Liver (tissue), 8 donors: ENCODE measurements at regions not wholly inside any gene's neighbourhood (a gene's known extent, or its start where the extent isn't known, plus 50 kb on each side); places are given as distances from the start of the nearest gene placed in this dataset.

ENCODE experiments used
- DNase-seq: peaks from one replicate; pipeline ENCODE4 v3.0.0-alpha.2; 2017; ENCODE audit warnings: low spot score
- H3K27ac ChIP-seq, 2 donors: one replicate each; pipeline ENCODE4 v1.7.0; 2013; ENCODE audit warnings: inconsistent platforms in 2 of 2, low read length in 2 of 2, control low read depth in 1 of 2, low read depth in 1 of 2, mild to moderate bottlenecking in 1 of 2
- H3K27me3 ChIP-seq, 4 donors: one replicate each; pipeline versions ENCODE4 v1.6.1 to v1.7.0; 2013; ENCODE audit warnings: low read length in 3 of 4, inconsistent platforms in 1 of 4, mild to moderate bottlenecking in 1 of 4, moderate library complexity in 1 of 4; ENCODE audit not compliant: control insufficient read depth in 4 of 4, insufficient read depth in 4 of 4
- H3K36me3 ChIP-seq, 4 donors: one replicate each; pipeline versions ENCODE4 v1.6.1 to v1.7.0; 2013; ENCODE audit warnings: low read length in 3 of 4, mild to moderate bottlenecking in 3 of 4, low read depth in 1 of 4, moderate library complexity in 1 of 4; ENCODE audit not compliant: control insufficient read depth in 4 of 4, insufficient read depth in 3 of 4
- H3K4me1 ChIP-seq, 4 donors: one replicate each; pipeline versions ENCODE4 v1.6.1 to v1.7.0; 2013; ENCODE audit warnings: low read length in 3 of 4, mild to moderate bottlenecking in 3 of 4, moderate library complexity in 1 of 4; ENCODE audit not compliant: control insufficient read depth in 4 of 4, insufficient read depth in 4 of 4
- H3K4me3 ChIP-seq, 3 donors: one replicate each; pipeline versions ENCODE4 v1.6.1 to v1.7.0; 2013; ENCODE audit warnings: low read length in 3 of 3, control low read depth in 1 of 3, low read depth in 1 of 3, mild to moderate bottlenecking in 1 of 3
- H3K9ac ChIP-seq, 2 donors: one replicate each; pipeline ENCODE4 v1.7.0; 2013; ENCODE audit warnings: low read length in 2 of 2, mild to moderate bottlenecking in 2 of 2, moderate library complexity in 2 of 2, control low read depth in 1 of 2, low read depth in 1 of 2
- H3K9me3 ChIP-seq, 4 donors: one replicate each; pipeline versions ENCODE4 v1.6.1 to v1.7.0; 2013; ENCODE audit warnings: low read length in 3 of 4; ENCODE audit not compliant: control insufficient read depth in 4 of 4
- CTCF ChIP-seq: fragments of 150-350 bp; IDR thresholded peaks from 2 replicates; pipeline ENCODE4 v1.5.1; 2017; ENCODE audit warnings: improper control_type of control experiment, low read depth, low read length; ENCODE audit not compliant: missing input control
- FOXA1 ChIP-seq: IDR thresholded peaks from 2 replicates; pipeline ENCODE4 v1.6.1; 2016; ENCODE audit warnings: antibody characterized with exemption
- FOXA2 ChIP-seq: IDR thresholded peaks from 2 replicates; pipeline ENCODE4 v1.6.1; 2016; ENCODE audit warnings: antibody characterized with exemption
- GABPA ChIP-seq, 2 donors: IDR thresholded peaks in 1 of 2; conservative IDR thresholded peaks in 1 of 2; 2 replicates each; pipeline ENCODE4 v1.6.1; 2016; ENCODE audit warnings: antibody characterized with exemption in 2 of 2, mild to moderate bottlenecking in 1 of 2, moderate library complexity in 1 of 2
- HNF4A ChIP-seq, 2 donors: conservative IDR thresholded peaks; 2 replicates each; pipeline ENCODE4 v1.6.1; 2016; ENCODE audit warnings: antibody characterized with exemption in 2 of 2, mild to moderate bottlenecking in 2 of 2
- HNF4G ChIP-seq: IDR thresholded peaks from 2 replicates; pipeline ENCODE4 v1.6.1; 2016; ENCODE audit warnings: antibody characterized with exemption
- JUND ChIP-seq, 2 donors: IDR thresholded peaks; 2 replicates each; pipeline ENCODE4 v1.6.1; 2016; ENCODE audit warnings: antibody characterized with exemption in 2 of 2
- REST ChIP-seq: IDR thresholded peaks from 2 replicates; pipeline ENCODE4 v1.6.1; 2016; ENCODE audit warnings: antibody characterized with exemption, mild to moderate bottlenecking
- RXRA ChIP-seq, 2 donors: IDR thresholded peaks; 2 replicates each; pipeline ENCODE4 v1.6.1; 2017 to 2018; ENCODE audit warnings: antibody characterized with exemption in 2 of 2, mild to moderate bottlenecking in 1 of 2
- SP1 ChIP-seq: IDR thresholded peaks from 2 replicates; pipeline ENCODE4 v1.6.1; 2018; ENCODE audit warnings: antibody characterized with exemption, mild to moderate bottlenecking
- WGBS: extraction: QIAGEN DNeasy Blood & Tissue Kit; methylation state at CpG from one replicate; pipeline ENCODE4 v1.1.7; 2013; 5-methylcytosine and 5-hydroxymethylcytosine counted together
- TF ChIP-seq, protein P1 (sequence below): IDR thresholded peaks from 2 replicates; pipeline ENCODE4 v1.6.1; 2016; ENCODE audit warnings: antibody characterized with exemption
- donor health status: healthy.
- donor health status: healthy.
- donor health status: healthy.
- donor health status: healthy.
- donor health status: healthy.

DNA sequence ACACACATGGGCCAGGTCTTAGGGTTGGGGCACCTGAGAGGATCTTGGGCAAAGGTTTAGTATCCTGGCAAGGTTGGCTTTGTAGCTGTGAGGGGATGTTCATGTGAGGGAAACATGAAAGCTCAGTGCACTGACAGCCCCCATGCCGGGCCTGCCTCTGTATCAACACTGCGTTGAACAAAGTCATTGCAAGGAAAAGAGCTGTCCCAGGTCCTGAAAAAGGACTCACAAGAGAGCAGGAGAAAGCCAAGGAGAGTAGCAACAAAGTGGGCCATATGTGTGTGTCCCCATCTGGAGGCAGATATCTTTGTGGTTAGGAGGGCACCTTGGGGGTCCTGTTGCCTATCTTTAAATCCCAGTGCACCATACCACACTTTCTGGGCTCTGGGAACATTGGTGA is 237.8 kb upstream of the THSD7B start:
- TF ChIP-seq HNF4G: no peak
- TF ChIP-seq REST: peak; percentile 97
- Histone ChIP-seq H3K4me3 (no peak overlapping the region), H3K9ac (no peak overlapping the region), H3K27ac (no peak overlapping the region), H3K36me3 (no peaks in the 10 kb centered on the region), H3K4me1 (no peaks in the 10 kb centered on the region), H3K9me3 (no peaks in the 10 kb centered on the region), H3K27me3 (peaks cover 0 to 2% (median 0%) of the 10 kb centered on the region in 4 donors)
- no peak for DNase-seq
- 17% methylated on average over 2 of the region's 2 CpGs for WGBS

- H3K4me3 ChIP-seq: no peak overlapping the region
- no peaks in the 10 kb centered on the region for H3K27me3 ChIP-seq
- DNase-seq: no peak
- TF ChIP-seq HNF4G: no peak
- H3K9me3 ChIP-seq: no peaks in the 10 kb centered on the region
- H3K36me3 ChIP-seq: no peaks in the 10 kb centered on the region
- no peak overlapping the region for H3K9ac ChIP-seq
- H3K27ac ChIP-seq: no peak overlapping the region
- WGBS: 81% methylated on average over 6 of the region's 6 CpGs
- no peaks in the 10 kb centered on the region for H3K4me1 ChIP-seq
Observed at GRCh38 chr2:136522724-136523123, 242.6 kb upstream of the THSD7B start.

GRCh38 chr2:136517716-136518115 is 247.6 kb upstream of the THSD7B start:
- Histone ChIP-seq H3K27ac (no peak overlapping the region), H3K4me3 (no peak overlapping the region), H3K9me3 (peaks cover 0 to 3% (median 0%) of the 10 kb centered on the region in 4 donors), H3K36me3 (no peaks in the 10 kb centered on the region), H3K27me3 (peaks cover 0 to 14% (median 1%) of the 10 kb centered on the region in 4 donors), H3K9ac (no peak overlapping the region), H3K4me1 (no peaks in the 10 kb centered on the region)
- no peak for DNase-seq
- 44% methylated on average over 2 of the region's 2 CpGs for WGBS
- TF ChIP-seq FOXA1 (no peak), CTCF (no peak), RXRA (IDR thresholded peaks at IDR 0.05) (no peak), HNF4A (conservative IDR thresholded peaks at IDR 0.05) (no peak), JUND (IDR thresholded peaks at IDR 0.05) (no peak), FOXA2 (no peak), GABPA (IDR thresholded peaks at IDR 0.05 in 1 of 2, conservative IDR thresholded peaks at IDR 0.05 in 1 of 2) (no peak), SP1 (no peak)
- TF ChIP-seq, protein P1, sequence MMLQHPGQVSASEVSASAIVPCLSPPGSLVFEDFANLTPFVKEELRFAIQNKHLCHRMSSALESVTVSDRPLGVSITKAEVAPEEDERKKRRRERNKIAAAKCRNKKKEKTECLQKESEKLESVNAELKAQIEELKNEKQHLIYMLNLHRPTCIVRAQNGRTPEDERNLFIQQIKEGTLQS: no peak
